ENCODE measurements at regions not wholly inside any gene's neighbourhood (a gene's known extent, or its start where the extent isn't known, plus 50 kb on each side); places are given as distances from the start of the nearest gene placed in this dataset.

DNA sequence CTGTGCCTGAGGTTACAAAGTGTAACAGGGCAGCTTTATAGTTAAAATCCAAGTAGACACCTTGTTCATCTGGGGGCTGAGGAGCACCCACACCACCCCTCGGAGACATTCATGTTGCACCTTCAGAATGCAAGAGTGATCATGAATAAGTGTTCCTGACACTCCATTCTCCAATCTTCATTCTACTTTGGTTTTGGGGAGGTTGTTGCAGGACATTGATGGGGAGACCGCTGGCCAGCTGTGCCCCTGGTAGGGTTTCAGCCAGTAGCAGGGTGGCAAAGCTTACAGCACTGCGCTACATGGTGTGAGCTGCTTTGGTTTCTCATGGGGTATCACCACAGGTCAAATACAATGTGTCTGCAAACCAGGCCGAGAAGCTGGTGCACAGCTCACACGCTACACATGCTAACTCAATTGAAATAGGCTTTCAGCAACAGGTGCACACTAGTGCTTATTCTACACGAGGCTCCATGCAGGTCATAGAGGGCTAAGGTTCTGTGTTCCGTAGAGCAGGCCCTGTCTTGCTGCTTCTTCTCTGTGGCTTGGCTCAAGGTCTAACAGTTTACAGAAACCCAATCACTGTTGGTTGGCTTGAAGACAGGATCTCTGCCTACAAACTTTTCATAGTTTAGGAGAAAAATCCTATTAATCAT is 317.4 kb upstream of the ZNF32 start:
- DNase-seq = no peak

DNA sequence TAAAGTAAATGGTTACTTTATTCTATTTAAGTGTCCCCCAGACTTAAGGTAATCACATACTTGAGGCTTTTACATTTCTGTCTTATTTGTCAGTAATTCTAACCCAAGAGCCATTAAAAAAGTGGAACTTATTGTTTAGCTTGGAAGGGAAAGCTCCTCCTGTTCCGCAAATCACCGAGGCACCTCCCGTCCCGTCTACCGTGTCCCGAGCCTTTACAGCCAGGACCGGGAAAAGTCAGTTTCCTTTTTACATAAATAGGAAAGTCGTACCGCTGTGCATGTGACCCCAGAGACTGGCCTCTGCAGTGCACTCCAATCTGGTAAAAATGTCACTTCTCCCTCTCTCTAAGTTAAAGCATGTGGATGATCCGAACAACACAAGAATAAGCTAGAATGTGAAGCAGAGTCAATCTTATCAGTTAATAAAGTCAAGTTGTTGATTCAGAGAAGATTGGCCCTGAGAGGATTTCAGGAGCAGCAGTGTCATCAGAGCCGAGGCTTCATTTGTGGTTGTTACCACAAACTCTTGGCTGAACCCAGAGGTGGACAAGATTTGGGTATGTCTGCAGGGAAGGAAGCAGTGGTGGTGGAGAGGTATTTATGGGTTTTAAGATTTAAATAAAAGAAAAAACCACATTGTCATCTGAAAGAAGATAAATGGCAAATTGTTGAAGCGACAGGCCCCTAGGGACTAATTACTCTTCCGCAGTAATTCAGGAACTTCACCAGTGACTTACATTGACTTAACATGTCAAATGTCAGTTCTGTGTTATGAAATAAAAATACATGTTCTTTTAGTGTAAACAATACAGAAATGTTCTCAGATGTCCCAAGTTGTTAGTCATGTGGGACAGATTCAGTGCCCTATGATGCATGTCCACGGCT is 316.6 kb upstream of the ZNF32 start:
- no peak for DNase-seq

- DNase-seq = no peak
Measured at GRCh38 chr10:43964486-43964885, 315.8 kb upstream of the ZNF32 start.

- DNase-seq = no peak
Measured at GRCh38 chr10:43963793-43964425, 315.2 kb upstream of the ZNF32 start.

- no peak for DNase-seq
Measured at GRCh38 chr10:43963379-43963778, 314.7 kb upstream of the ZNF32 start.

- DNase-seq = no peak
Measured at GRCh38 chr10:43962346-43963191, 313.9 kb upstream of the ZNF32 start.

DNA sequence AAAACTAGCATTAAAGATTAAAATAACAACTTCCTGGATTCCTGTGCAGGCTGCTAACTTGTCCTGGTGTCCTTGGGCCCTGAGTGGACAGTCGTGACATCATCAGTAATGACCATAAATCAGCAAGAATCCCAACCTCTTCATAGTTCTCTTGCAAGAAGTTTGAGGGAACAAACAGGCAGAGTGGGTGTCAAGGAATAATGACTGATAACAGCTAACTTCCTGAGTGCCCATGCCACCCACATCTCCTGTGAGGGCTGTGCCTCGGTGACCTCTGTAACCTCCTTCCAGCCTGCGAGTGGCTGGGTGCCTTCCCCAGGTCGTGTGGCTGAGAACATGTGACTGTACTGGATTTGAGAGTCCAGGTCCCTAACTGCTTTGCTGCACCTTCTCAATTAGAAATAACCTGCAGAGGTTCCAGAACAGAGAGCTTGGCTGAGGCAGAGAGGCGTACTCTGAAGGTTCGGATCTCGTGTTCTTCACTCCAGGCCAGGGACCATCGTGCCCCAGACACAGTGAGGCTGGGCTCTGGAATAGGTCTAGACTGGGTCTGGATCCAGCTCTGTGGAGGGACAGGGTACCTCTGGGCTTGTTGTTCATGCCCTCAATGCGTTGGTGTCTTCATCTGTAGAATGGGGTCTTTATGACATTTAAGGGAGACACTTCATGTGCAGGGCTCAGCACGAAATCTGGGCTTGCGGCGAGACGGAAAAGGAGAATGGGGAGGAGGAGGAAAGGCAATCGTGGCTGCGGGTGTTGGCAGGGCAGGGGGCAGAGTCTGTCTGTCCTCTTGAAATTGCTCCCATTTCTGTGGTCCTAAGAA is 313.1 kb upstream of the ZNF32 start:
- DNase-seq = no peak

DNA sequence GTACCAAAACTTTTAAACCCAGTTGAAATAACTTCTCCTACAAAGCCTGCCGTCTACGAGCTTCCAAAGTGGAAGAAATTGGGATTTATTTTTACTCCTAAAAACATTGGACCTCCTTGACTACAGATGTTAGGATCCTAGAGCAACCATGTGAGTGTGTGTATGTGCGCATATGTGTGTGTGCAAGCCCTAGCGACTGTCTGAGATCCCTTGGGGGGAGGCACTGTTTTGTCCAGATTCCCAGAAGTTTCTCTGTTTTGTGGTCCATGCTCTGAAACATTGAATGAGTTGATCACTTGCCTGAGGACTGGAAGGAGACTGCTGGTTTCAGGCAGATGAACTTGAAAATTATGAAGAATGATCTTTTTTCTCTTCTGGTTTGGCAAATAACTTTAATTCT is 312.3 kb upstream of the ZNF32 start:
- DNase-seq = no peak

DNA sequence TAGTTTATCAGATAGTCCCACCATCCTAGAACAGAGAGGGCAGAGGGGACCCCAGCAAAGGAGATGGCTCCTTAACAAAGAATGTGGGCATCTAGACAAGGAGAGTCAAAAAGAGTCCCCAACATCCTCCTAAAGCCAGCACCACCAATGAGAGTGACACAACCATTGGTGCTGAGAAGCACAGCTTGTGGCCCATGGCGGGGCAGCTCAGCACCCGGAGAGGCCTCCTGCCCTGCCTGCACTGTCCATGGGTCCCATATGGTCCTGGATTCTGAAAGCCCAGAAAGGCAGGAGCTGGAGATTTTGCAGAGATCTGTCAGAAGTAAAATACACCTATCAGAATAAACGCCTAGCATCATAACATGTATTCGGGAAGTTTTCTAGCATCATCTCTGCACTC is 311.8 kb upstream of the ZNF32 start:
- DNase-seq = no peak

DNA sequence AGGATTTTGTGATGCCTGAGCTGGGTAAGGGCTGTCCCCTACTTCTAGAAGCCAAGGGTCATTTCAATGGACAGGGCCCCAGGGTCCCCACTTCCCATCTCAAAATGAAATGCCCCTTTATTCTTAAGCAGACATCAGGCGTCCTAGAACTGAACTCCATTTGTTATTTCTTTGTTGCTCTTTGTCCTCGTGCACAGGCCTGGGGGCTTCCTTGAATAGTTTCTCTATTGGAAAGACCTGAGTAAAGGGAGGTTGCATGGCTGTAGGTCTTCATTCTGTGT is 311.4 kb upstream of the ZNF32 start:
- no peak for DNase-seq

DNA sequence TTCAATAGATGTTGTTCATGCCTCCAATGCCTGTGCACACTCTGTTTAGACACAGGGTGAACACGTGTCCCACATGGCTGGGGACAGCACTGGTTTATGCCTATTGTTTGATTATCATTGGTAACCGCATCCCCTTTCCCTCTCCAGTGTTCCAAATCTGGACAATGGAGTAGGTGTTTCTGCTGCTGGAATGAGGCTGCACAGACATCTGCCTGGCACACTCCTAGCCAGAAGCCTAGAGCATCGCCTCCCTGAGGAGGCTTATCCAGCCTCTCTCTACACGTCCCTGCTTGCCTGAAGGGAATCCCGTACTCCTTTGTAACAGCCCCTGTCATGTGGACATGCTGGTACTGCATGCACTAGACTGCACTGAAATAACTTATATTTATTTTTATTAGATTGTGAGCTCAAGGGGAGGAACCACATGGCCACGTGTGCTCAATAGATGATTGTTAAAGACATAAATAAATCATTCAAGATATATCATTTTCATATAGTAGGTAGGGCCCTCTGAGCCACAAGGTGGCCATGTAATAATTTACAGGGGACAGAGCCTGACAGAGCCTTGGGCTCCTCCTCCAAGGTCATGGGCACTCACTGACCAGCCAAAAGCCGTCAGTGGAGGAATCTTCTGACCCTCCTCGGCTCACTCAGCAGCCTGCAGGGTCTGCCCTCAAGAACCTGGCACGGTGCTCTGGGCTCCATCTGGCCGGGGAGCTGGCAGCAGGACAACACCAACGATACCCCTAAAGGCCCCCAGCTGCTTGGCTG is 310.9 kb upstream of the ZNF32 start:
- no peak for DNase-seq

- no peak for DNase-seq
Measured at GRCh38 chr10:43958964-43959363, 310.3 kb upstream of the ZNF32 start.

DNA sequence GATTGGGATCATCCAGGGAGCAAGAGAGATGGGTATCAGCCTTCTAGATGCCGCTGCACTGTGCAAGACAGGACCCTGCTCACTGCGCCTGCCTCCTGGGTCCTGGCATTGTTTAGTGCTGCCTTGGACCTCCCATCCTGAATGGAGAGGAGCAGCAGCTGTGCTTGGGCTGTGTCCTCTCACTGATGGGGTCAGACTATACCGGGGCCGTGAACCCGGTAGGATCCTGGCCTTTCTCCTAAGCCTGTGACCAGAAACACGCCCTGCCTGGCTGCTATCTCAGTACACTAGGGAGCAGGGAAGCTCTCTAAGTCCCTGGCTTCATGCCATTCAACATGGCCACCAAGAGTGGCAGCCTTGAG is 309.4 kb upstream of the ZNF32 start:
- DNase-seq = no peak

- no peak for DNase-seq
Measured at GRCh38 chr10:43957267-43958070, 308.8 kb upstream of the ZNF32 start.

GRCh38 chr10:43955978-43956377 is 307.3 kb upstream of the ZNF32 start:
- no peak for DNase-seq

- DNase-seq = no peak
Measured at GRCh38 chr10:43955002-43955596, 306.4 kb upstream of the ZNF32 start.

DNA sequence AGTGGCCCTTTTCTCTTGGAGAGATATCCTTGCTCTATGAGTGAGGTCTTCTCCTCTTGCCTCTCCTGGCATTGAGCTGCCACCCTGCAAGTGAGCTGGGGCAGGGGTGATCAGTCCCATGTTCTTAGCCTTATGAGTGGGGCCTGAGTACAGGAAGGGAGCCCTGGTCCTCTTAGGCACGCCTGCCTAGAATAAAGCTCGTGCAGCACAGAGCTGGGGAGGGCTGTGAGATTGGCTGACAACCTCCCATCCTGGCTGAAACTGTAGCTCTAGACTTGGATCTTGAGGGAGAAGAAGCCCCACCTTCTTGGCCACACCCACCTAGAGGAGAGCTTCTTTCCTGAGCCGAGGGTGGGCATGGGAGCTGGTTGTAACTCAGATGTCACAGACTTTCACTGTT is 305.0 kb upstream of the ZNF32 start:
- DNase-seq = no peak

- no peak for DNase-seq
Measured at GRCh38 chr10:43952760-43953159, 304.1 kb upstream of the ZNF32 start.

DNA sequence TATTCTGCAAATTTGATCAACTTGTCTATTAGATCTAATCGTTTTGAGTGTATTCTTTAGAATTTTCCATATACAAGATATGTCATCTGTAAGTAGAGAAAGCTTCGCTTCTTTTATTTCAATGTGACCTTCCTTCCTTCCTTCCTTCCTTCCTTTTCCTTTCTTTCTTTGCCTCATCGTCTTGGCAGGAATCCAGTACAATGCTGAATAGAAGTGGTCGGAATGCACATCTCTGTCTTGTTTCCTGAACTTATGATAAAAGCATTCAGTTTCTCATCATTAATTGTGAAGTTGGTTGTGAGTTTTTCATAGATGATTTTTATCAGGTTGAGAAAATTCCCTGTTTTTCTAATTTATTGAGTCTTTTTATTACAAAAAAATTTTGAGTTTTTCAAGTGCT is 300.7 kb upstream of the ZNF32 start:
- no peak for DNase-seq

- DNase-seq = no peak
Measured at GRCh38 chr10:43946445-43946844, 297.8 kb upstream of the ZNF32 start.
